GM19025 (cell line): ENCODE measurements at regions not wholly inside any gene's neighbourhood (a gene's known extent, or its start where the extent isn't known, plus 50 kb on each side); places are given as distances from the start of the nearest gene placed in this dataset.
A peak's percentile ranks its signal among the peaks of the same experiment; 100 is the strongest.
"Not testable (repeated sequence)": the region's sequence is repeated elsewhere in the genome, so short reads cannot be mapped to it uniquely, and the experiment has no call there.

Experiments used
- ATAC-seq: cut with Tn5 transposase; IDR thresholded peaks from one replicate; pipeline ENCODE4 v1.9.1; 2021; ENCODE audit warnings: mild to moderate bottlenecking, low read depth, moderate library complexity; ENCODE audit not compliant: unreplicated experiment

DNA sequence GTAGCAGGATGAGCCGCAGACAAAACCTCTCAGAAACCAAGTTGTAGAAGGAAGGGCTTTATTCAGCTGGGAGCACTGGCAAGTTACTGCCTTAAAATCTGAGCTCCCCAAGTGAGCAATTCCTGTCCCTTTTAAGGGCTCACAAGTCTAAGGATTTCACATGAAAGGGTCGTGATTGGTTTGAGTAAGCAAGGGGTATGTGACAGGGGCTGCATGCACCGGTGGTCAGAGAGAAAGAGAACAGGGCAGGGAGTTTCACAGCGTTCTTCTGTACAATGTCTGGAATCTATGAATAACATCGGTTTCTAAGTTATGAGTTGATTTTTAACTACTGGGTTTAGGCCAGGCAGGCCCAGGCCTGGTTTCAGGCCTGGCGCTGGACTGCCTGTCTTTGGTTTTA is 660.3 kb upstream of the ATXN7L3B start:
- ATAC-seq, result not testable (repeated sequence)

DNA sequence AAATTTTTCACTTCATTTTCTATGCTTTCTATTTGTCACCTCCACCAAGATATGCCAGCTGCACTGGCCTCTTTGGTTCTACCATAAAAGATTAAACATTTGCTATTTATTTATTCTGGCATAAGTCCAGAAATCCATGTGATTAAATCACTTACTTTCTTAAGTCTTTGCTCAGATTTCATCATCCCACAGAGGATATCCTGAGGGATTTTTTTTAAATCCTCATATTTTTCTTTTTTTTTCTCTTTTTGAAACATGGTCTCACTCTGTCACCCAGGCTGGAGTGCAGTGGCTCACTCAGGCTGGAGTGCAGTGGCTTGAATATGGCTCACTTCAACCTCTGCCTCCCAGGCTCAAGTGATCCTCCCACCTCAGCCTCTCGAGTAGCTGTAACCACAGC is 645.4 kb upstream of the ATXN7L3B start:
- ATAC-seq, result no peak

GRCh38 chr12:73898645-73899044 is 639.0 kb upstream of the ATXN7L3B start:
- no peak for ATAC-seq

DNA sequence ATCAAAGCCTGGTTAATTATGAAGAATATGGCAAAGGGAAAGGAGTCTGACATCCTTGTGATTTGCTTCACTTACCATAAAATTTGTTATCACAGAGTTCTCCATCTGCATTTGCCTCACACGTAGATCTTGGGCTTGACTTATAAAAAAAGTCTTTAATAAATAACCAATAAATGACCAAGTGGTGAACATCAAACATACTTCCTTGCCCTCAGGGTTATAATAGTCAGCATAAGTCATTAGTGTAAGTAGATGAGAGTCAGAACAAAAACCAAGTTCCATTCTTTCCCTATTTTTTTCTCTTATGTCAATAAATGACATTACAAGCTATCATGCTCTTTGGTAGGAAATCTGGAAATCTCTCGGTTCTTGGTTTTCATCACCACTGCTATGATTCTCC is 635.4 kb upstream of the ATXN7L3B start:
- no peak for ATAC-seq

DNA sequence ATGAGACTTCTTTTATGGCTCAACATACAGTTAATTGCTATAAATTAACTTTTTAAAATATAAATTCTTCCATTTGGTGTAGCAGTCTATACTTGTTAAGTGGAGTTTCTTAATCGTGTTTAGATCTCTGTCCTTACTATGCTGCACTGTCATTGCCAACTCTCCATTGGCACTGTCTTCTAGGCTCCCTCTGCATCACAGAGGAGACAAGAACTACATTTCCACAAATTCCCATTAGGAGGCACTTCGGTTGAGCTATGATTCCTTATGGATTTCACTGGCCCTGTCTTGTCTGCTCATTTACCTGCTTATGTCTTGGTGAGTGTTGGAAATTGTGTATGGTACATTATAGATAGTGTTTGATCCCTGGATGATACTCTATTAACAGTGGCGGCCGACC is 630.9 kb upstream of the ATXN7L3B start:
- no peak for ATAC-seq

GRCh38 chr12:73935817-73936216 is 601.8 kb upstream of the ATXN7L3B start:
- ATAC-seq, result no peak

DNA sequence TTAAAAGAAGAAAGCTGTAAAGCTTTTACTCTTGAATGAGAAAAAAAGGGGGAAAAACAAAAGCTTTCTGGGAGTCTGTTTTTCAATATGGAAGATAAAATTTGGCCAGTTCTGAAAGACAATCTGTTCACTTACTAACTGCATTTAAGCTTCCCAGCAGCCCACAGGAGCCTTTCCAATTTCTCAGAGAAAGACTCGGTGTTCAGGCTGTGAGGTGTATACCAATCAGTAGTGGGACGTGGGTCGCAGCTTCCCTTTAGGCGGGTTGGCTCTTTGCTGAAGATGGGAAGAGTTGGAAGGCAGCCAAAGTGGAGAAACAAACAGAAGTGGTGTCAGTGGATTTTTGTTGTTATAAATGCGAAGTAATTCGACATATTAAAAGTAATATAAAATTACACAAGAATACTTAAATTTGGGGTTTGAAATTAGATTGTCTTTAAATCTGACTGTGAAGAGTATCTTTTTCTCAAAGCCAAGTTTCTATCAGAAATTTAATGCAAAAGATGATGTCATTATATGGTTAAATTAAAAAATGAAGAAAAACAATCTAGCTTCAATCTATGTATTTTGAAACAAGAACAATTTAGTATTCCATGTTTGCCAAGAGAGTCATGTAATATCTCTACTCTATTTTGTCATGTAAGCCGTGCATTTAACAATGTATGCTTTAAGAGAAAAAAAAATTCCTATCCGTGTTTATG is 590.2 kb upstream of the ATXN7L3B start:
- ATAC-seq, result no peak

- no peak for ATAC-seq
These were observed 587.1 kb upstream of the ATXN7L3B start for GRCh38 chr12:73950507-73950906.

DNA sequence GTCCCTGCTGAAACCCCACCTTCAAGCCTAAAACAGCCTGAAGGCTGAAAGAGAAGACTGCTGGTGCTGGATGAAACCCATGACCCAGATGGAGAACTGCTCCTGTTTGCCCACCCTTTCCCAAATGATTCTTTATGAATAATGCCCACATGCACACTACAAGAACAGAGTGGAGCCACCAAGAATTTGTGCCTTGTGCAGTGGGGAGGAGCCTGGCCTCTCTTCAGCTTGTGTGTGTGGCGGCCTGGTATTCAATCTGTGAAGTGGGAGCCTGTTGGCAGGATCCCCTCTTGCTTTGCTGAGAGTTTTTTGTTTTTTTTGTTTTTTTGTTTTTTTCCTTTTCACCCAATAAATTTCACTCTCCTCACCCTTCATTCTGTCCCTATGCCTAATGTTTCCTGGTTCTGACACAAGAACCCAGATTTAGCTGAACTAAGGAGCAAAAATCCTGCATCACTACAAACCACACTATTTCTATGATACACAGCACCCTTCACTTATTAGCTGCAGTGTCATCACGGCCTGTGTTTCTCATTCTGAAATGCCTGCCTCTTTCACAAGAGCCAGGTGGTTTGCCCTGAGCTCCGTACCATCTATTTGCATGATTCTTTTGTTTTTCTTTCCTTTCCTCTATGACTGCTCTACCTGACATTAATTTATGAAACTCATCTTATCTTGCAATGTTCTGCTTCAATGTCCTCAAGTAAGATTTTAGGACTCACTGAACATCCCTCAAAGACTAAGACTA is 585.5 kb upstream of the ATXN7L3B start:
- no peak for ATAC-seq

DNA sequence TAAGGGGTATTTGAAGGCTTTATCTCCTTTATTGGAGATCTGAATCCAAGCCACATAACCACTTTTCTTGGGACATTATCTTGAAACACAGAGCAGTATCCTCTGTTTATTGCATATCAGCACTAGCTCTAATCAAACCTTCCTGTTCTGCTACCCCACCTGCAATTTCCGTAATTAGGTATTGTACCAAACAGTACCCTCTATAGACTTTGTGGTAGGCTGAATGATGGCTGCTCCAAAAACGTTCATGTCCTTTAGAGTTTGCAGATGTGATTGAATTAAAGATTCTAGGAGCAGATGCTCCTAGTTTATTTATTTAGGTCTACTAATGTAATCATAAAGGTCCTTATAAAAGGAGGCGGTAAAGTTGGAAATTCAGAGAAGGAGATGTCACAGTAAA is 573.0 kb upstream of the ATXN7L3B start:
- no peak for ATAC-seq

DNA sequence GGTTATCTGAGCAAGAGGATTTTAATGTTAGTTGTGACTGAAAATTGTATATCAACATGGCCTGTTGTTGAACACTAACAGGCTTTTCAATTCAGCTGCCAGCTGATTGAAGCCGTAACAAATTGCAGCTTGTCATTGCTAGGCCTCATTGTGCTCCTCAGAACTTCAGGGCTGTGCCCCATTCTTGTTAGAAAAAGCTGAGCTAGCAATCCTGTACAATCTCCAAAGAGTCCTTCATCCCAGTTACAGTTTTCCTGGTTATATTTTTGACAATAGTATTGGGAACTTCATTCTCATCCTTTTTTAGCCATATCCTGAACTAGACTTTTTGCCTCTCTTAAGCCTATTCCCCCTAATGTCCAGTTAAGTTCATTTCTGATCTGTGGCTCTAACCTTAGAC is 564.1 kb upstream of the ATXN7L3B start:
- no peak for ATAC-seq

DNA sequence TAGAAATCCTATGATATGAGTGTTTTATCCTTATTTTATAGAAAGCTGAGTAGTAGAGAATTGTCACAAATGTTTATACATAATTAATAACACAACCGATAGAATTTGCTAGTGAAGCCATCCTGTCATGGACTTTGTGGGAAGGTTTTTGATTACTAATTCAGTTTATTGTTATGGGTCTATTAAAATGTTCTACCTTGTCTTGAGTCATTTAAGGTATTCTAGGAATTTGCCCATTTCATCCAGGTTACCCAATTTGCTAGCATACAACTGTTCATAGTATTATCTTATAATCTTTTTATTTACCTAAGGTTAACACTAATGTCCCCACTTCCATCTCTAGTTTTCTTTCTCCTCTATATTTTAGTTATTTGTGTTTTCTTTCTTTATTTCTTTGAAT is 553.1 kb upstream of the ATXN7L3B start:
- no peak for ATAC-seq

GRCh38 chr12:73991138-73991537 is 546.5 kb upstream of the ATXN7L3B start:
- no peak for ATAC-seq

GRCh38 chr12:73998894-73999293 is 538.7 kb upstream of the ATXN7L3B start:
- no peak for ATAC-seq

GRCh38 chr12:74015118-74015517 is 522.5 kb upstream of the ATXN7L3B start:
- no peak for ATAC-seq

- ATAC-seq, result not testable (repeated sequence)
These were observed 521.3 kb upstream of the ATXN7L3B start for GRCh38 chr12:74016324-74016723.

DNA sequence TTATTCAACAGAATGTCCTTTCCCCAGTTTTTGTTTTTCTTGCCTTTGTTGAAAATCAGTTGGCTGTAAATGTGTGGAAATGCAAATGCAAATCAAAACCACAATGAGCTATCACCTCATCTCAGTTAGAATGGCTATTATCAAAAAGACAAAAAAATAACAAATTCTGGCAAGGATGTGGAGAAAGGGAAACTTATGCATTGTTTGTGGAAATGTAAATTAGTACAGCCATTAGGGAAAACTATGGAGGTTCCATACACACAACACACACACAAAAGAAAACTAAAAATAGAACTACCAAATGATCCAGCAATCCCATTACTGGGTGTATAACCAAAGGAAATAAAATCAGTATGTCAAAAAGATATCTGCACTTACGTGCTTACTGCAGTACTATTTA is 518.8 kb upstream of the ATXN7L3B start:
- ATAC-seq, result no peak

- ATAC-seq, result peak; percentile 99
These were observed 515.7 kb upstream of the ATXN7L3B start for GRCh38 chr12:74021937-74022336.

- no peak for ATAC-seq
These were observed 506.6 kb upstream of the ATXN7L3B start for GRCh38 chr12:74031045-74031444.

DNA sequence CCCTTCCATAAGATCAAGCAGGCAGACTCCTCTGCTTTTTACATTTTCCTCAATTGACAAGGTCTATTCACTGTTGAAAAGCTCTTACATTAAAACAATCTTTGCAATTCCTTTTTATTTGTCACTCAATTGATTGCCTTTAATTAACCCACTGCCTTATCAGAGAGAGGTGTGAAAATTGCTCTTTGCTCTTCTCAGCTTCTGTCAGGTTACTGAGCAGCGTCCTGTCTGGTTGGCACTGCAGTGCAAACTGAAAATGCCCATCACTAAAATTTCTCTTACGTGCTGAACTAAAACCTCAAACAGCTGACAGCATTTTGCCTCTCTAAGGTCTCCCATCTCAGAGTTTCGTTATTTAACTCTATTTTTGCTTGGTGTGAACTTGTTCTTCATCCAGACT is 504.1 kb upstream of the ATXN7L3B start:
- no peak for ATAC-seq

DNA sequence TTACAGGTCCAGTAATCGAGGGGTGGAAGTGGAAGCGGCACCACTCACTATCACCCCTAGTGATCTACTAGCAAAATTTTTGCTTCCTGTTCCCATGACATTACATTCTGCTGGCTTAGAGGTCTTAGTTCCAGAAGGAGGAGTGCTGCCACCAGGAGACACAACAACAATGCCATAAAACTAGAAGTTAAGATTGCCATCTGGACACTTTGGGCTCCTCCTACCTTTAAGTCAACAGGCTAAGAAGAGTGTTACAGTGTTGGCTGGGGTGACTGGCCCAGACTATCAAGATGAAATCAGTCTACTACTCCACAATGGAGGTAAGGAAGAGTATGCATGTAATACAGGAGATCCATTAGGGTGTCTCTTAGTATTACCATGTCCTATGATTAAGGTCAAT is 498.5 kb upstream of the ATXN7L3B start:
- not testable (repeated sequence) for ATAC-seq

GRCh38 chr12:74043343-74043742 is 494.3 kb upstream of the ATXN7L3B start:
- no peak for ATAC-seq
